Left renal pelvis (tissue), 4 donors: ENCODE measurements at regions not wholly inside any gene's neighbourhood (a gene's known extent, or its start where the extent isn't known, plus 50 kb on each side); places are given as distances from the start of the nearest gene placed in this dataset.
A peak's percentile ranks its signal among the peaks of the same experiment; 100 is the strongest.

Source experiments
- DNase-seq, 4 donors: peaks; one replicate each; pipeline ENCODE4 v3.0.0-alpha.2; 2013; ENCODE audit warnings: low read depth in 4 of 4, low spot score in 3 of 4

GRCh38 chr4:24249972-24250371 lies 334.4 kb downstream of the DHX15 start:
- DNase-seq, result no peak

- DNase-seq, result peak in 1 of 4 donors; percentile 6
These were observed 335.4 kb downstream of the DHX15 start for GRCh38 chr4:24248674-24249630.

GRCh38 chr4:24245491-24245820 lies 338.9 kb downstream of the DHX15 start:
- no peak for DNase-seq

GRCh38 chr4:24244663-24245490 lies 339.5 kb downstream of the DHX15 start:
- peak; percentile 18 to 40 (median 28) for DNase-seq

- DNase-seq, result no peak
These were observed 340.7 kb downstream of the DHX15 start for GRCh38 chr4:24243641-24244040.

GRCh38 chr4:24241511-24241910 lies 342.8 kb downstream of the DHX15 start:
- no peak for DNase-seq

GRCh38 chr4:24240655-24241054 lies 343.7 kb downstream of the DHX15 start:
- no peak for DNase-seq

- no peak for DNase-seq
These were observed 346.6 kb downstream of the DHX15 start for GRCh38 chr4:24237709-24238108.

GRCh38 chr4:24236532-24236931 lies 346.7 kb upstream of the PPARGC1A start:
- DNase-seq, result no peak

- DNase-seq, result no peak
These were observed 346.3 kb upstream of the PPARGC1A start for GRCh38 chr4:24236120-24236519.

- no peak for DNase-seq
These were observed 345.8 kb upstream of the PPARGC1A start for GRCh38 chr4:24235618-24236017.

- no peak for DNase-seq
These were observed 344.5 kb upstream of the PPARGC1A start for GRCh38 chr4:24234288-24234848.

GRCh38 chr4:24230955-24231354 lies 341.1 kb upstream of the PPARGC1A start:
- no peak for DNase-seq

- no peak for DNase-seq
These were observed 340.1 kb upstream of the PPARGC1A start for GRCh38 chr4:24229978-24230377.

- DNase-seq, result no peak
These were observed 338.8 kb upstream of the PPARGC1A start for GRCh38 chr4:24228692-24229091.

GRCh38 chr4:24226667-24227066 lies 336.8 kb upstream of the PPARGC1A start:
- DNase-seq, result no peak

- DNase-seq, result no peak
These were observed 336.2 kb upstream of the PPARGC1A start for GRCh38 chr4:24226023-24226422.

GRCh38 chr4:24224446-24224845 lies 334.6 kb upstream of the PPARGC1A start:
- DNase-seq, result no peak

- DNase-seq, result no peak
These were observed 329.4 kb upstream of the PPARGC1A start for GRCh38 chr4:24219209-24219608.

GRCh38 chr4:24218566-24218965 lies 328.7 kb upstream of the PPARGC1A start:
- no peak for DNase-seq

- DNase-seq, result no peak
These were observed 324.9 kb upstream of the PPARGC1A start for GRCh38 chr4:24214796-24215195.
